ENCODE measurements at regions not wholly inside any gene's neighbourhood (a gene's known extent, or its start where the extent isn't known, plus 50 kb on each side); places are given as distances from the start of the nearest gene placed in this dataset.

DNA sequence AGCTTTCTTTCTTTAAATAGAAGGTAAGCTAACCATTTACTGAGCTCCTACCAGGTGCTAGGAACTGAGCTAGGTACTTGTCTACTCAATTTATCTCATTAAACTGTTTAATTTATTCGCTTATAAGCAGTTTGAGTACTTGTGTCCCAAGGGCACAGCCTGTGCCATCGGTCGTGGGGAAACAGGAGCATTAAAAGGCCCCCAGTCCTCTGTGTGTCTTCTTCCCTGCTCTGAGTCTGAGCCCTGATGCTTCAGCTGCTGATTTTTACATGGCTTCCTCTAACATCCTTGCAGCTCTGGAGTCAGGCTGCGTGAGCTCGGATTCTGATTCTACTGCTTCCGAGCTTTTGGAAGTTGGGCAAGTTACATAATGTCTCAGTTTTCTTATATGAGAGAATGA is 239.5 kb downstream of the EDEM1 start:
- no peak for DNase-seq (ENCODE audit: low read depth in 1 of 2, low spot score in 1 of 2)

- no peak for DNase-seq (ENCODE audit: low read depth in 1 of 2, low spot score in 1 of 2)
Measured at GRCh38 chr3:5427938-5428337, 240.4 kb downstream of the EDEM1 start.

DNA sequence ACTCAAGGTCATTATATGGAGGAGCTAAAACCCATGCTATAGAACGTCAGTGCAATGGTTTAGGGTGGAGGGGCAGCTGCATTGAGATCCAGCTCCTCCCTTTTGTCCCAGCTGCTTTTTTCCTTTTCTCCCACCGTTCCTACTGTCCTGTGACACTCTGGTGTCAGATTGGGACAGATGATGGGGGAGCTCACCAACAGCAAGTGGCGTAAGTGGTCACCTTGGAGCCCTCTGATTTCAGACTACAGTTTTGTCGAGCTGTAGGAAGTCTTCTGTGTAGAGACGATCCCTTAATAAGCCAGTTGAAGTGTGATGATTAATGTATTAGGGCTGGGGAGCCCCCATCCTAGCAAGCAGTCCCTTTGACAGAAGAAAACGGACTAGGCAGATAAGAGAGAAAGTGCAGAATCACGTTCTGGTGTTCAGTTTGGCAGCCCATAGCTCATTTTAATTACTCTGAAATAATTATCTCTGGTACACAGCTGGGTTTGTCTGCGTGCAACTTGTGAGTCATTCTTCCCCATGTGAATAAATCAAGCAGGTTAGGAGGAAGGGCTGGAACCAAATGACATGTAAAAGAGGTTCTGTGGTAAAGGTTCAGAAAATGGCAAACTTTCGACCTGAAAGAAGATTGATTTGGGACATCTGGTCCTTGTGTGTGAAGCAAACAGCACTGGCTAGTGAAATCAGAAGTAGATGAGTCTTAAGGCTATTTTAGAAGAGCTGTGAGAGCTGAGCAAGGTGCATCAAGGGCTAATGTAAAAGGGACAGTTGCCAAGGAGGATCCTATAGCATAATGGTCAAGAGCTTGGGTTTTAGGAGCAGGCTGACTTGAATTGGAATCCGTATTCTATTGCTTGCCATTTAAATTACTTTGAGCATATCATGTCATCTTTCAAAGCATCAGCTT is 241.4 kb downstream of the EDEM1 start:
- no peak for DNase-seq (ENCODE audit: low read depth in 1 of 2, low spot score in 1 of 2)

- no peak for DNase-seq (ENCODE audit: low read depth in 1 of 2, low spot score in 1 of 2)
Measured at GRCh38 chr3:5429517-5429890, 242.0 kb downstream of the EDEM1 start.

DNA sequence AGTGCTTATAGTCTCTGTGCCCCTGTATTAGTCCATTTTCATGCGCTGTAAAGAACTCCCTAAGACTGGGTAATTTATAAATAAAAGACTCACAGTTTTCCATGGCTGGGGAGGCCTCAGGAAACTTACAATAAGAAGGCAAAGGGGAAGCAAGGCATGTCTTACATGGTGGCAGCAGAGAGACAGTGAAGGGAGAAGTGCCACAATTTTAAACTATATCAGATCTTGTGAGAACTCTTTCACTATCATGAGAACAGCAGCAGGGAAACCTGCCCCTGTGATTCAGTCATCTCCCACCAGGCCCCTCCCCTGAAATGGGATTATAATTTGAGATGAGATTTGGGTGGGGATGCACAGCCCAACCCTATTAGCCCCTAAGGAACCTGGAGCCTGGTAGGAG is 243.2 kb downstream of the EDEM1 start:
- DNase-seq (ENCODE audit: low read depth in 1 of 2, low spot score in 1 of 2), result no peak

GRCh38 chr3:5431146-5431545 is 243.6 kb downstream of the EDEM1 start:
- DNase-seq (ENCODE audit: low read depth in 1 of 2, low spot score in 1 of 2), result no peak

GRCh38 chr3:5431811-5432378 is 244.4 kb downstream of the EDEM1 start:
- DNase-seq (ENCODE audit: low read depth in 1 of 2, low spot score in 1 of 2), result no peak

- DNase-seq (ENCODE audit: low read depth in 1 of 2, low spot score in 1 of 2), result no peak
Measured at GRCh38 chr3:5437296-5437782, 249.8 kb downstream of the EDEM1 start.

DNA sequence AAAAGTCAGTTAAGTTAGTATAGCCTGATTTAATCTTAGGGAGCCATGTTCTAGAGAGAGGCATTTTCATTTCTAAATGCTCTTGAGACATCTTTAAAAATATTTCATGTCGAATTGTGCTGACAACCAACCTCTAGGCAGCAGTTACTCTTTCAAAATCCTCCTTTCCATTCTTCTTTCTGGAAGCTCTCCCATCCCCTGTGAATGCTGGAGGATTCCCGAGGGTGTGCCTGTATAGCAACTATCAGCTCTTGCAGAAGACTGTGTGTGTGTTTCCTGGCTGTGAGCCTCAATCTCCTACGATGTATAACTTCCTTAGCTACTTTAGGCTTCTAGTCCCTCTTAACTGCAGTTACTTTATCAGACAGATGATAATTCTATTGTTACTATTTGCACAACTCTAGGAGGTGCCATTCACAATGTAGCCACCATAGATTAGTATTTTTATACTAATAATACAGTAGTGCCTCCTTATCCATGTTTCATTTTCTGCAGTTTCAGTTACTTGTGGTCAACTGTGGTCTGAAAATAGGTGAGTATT is 250.3 kb downstream of the EDEM1 start:
- no peak for DNase-seq (ENCODE audit: low read depth in 1 of 2, low spot score in 1 of 2)

DNA sequence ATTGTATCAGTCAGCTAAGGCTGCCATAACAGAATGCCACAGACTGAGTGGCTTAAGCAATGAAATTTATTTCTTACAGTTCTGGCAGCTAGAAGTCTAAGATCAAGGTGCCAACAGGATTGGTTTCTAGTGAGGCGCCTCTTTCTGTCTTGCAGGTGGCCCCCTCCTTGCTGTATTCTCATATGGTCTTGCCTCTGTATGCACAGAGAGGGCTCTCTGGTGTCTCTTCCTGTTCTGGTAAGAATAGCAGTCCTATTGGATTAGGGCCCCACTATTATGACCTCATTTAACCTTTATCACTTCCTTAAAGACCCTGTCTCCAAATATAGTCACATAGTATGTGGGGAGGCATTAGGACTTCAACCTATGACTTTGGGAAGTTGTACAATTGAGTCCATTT is 253.9 kb downstream of the EDEM1 start:
- DNase-seq (ENCODE audit: low read depth in 1 of 2, low spot score in 1 of 2), result no peak

- DNase-seq (ENCODE audit: low read depth in 1 of 2, low spot score in 1 of 2), result no peak
Measured at GRCh38 chr3:5442106-5442785, 254.7 kb downstream of the EDEM1 start.

DNA sequence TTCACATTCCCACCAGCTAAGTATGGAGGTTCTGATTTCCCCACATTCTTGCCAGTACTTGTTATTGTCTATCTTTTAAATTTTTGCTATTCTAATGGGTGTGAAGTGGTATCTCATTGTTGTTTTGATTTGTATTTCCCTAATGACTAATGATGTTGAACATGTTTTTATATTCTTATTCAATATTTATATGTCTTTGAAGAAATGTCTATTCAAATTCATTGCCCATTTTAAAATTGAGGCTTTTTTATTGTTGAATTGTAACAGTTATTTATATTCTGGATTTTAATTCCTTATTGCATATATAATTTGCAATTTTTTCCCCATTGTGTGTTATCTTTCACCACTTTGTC is 255.3 kb downstream of the EDEM1 start:
- no peak for DNase-seq (ENCODE audit: low read depth in 1 of 2, low spot score in 1 of 2)

GRCh38 chr3:5444253-5444652 is 256.7 kb downstream of the EDEM1 start:
- DNase-seq (ENCODE audit: low read depth in 1 of 2, low spot score in 1 of 2), result no peak

DNA sequence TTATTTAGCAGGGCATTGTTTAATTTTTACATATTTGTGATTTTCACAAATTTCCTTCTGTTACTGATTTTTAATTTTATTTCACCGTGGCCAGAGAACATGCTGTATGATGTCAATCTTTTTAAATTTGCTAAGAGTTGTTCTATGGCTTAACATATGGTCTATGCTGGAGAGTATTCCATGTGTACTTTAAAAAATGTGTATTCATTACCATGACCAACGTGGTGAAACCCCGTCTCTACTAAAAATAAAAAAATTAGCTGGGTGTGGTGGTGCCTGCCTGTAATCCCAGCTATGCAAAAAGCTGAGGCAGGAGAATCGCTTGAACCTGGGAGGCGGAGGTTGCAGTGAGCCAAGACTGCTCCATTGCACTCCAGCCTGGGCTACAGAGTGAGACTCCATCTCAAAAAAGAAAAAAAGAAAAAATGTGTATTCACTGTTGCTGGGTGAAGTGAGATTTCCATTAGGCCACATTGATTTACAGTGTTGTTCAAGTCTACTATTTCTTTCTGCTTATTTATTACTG is 258.2 kb downstream of the EDEM1 start:
- DNase-seq (ENCODE audit: low read depth in 1 of 2, low spot score in 1 of 2), result no peak

GRCh38 chr3:5448246-5448645 is 260.7 kb downstream of the EDEM1 start:
- no peak for DNase-seq (ENCODE audit: low read depth in 1 of 2, low spot score in 1 of 2)

- DNase-seq (ENCODE audit: low read depth in 1 of 2, low spot score in 1 of 2), result no peak
Measured at GRCh38 chr3:5448816-5449215, 261.3 kb downstream of the EDEM1 start.

DNA sequence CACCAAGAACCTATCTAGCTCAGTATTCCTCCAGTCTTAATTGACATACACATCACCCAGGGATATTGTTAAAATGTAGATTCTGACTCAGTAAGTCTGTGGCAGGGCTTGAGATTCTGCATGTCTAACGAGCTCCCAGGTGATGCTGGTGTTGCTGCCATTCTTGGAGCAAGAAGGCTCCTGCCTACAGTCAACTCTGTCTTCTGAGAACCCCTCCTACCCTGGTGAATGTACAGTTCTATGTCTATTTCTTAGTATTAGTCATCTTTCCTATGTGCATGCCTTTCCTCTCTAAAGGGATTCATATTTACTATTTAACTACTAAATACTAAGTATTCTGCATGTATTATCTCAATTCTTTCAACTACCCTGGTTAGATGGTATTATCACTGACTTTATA is 268.7 kb downstream of the EDEM1 start:
- DNase-seq (ENCODE audit: low read depth in 1 of 2, low spot score in 1 of 2), result no peak

DNA sequence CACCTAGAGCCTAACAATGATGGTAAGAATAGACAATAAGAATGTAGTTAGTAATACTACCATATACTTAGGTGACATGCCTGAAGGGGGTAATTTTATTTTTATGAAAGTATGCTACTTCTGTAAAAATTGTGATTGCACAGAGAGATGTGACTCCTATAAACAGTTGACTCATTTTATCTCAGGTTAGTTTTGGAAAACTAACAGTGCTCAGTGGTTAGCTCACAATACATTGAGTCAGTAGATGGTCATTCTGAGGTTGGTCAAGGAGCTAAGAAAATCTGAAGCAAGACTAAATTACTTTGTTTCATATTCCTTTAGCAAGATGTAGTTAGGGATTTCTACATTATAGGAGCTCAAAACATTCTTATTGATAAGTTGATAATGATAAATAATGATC is 271.0 kb downstream of the EDEM1 start:
- no peak for DNase-seq (ENCODE audit: low read depth in 1 of 2, low spot score in 1 of 2)

DNA sequence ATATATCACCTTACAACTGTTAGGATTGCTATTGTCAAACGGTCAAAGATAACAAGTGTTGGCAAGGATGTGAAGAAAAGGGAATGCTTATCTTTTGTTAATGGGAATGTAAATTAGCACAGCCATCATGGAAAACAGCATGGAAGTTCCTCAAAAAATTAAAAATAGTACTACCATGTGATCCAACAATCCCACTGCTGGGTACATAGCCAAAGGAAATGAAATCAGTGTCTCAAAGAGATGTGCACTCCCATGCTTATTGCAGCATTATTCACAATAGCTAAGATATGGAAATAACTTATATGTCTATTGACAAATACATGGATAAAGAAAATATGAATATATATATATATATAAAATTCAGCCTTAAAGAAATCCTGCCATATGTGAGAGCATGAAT is 274.6 kb downstream of the EDEM1 start:
- no peak for DNase-seq (ENCODE audit: low read depth in 1 of 2, low spot score in 1 of 2)

DNA sequence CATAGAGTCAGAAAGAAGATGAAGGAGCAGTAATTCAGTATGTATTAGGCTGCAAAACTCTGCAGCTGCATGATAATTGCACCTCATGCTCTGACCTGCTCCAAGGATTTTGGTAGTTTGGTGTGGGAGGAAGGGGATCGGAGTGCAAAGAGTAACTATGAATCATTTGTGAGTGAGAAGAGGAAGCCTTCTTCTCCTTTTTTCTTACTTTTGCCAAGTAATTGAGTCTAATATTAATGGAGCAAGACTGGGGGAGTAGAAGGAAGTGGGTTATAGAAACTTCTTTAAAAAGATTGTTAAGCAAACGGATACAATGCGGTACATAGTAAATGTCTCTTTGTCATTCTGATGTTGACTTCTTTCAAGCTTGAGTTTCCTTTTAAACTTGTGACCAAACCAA is 276.5 kb downstream of the EDEM1 start:
- DNase-seq (ENCODE audit: low read depth in 1 of 2, low spot score in 1 of 2), result no peak

GRCh38 chr3:5464649-5465048 is 277.1 kb downstream of the EDEM1 start:
- no peak for DNase-seq (ENCODE audit: low read depth in 1 of 2, low spot score in 1 of 2)

- no peak for DNase-seq (ENCODE audit: low read depth in 1 of 2, low spot score in 1 of 2)
Measured at GRCh38 chr3:5465183-5465582, 277.7 kb downstream of the EDEM1 start.

Data from activated T-helper 1 cell treated with anti-CD3 and anti-CD28 coated beads, Interleukin-2, amount 50 U/mL, for 16 hours (primary cell).